K562 (cell line): ENCODE measurements at regions not wholly inside any gene's neighbourhood (a gene's known extent, or its start where the extent isn't known, plus 50 kb on each side); places are given as distances from the start of the nearest gene placed in this dataset.

Source experiments
- ATAC-seq: fragments of 200-7000 bp; cut with Tn5 transposase; 3 replicates; pipeline ENCODE4 v1.9.1; 2020; ENCODE audit warnings: moderate library complexity
- BruUV-seq: library from RNA; stranded (reverse); fragments of 400-500 nt; replicated peaks from 2 replicates; lab custom pipeline; 2021; lab: Mats Ljungman, UMichigan
- CTCF ChIA-PET: fragments of 300-600 bp; formaldehyde crosslinking; extraction: SDS; loops from one replicate; lab custom pipeline; 2021; ENCODE audit warnings: low intra/inter-chr PET ratio; lab: Yijun Ruan, JAX
- POLR2A ChIA-PET: fragments of 300-600, 350-650 bp; sonication (Branson Sonifier 250); formaldehyde crosslinking; extraction: SDS; loops from one replicate; lab custom pipeline; 2021; ENCODE audit warnings: antibody characterized with exemption, inconsistent platforms; lab: Yijun Ruan, JAX
- DNase-seq, 4 experiments: peaks; one replicate each; pipeline versions ENCODE4 v3.0.0 to v3.0.0-alpha.2; 2011 to 2018; ENCODE audit warnings: low spot score in 3 of 4, mixed read lengths in 3 of 4; ENCODE audit errors: extremely low read depth in 1 of 4
- FAIRE-seq: peaks from 2 replicates; lab custom pipeline; 2011; peaks lifted over from hg19 to GRCh38; lab: Jason Lieb, UNC
- H2AFZ ChIP-seq: 2 replicates; pipeline ENCODE4 v1.6.0; 2011; ENCODE audit warnings: low read depth, low read length, control low read depth, inconsistent platforms
- H3K27ac ChIP-seq: fragments of 200-600 bp; 3 replicates; pipeline ENCODE4 v1.8.0; 2011; ENCODE audit warnings: low read depth, mild to moderate bottlenecking, control low read depth, inconsistent platforms, low read length, moderate library complexity, mixed read lengths; ENCODE audit errors: extremely low read depth
- H3K27me3 ChIP-seq, 2 experiments: fragments of 300-600 bp in 1 of 2; 2 replicates in 1 of 2; 3 replicates in 1 of 2; pipeline versions ENCODE4 v1.6.0 to v1.8.0; 2011; ENCODE audit warnings: inconsistent platforms in 2 of 2, low read length in 2 of 2, mild to moderate bottlenecking in 1 of 2, mixed read lengths in 1 of 2, moderate library complexity in 1 of 2; ENCODE audit not compliant: control insufficient read depth in 2 of 2, insufficient read depth in 2 of 2
- H3K36me3 ChIP-seq: fragments of 300-600 bp; 3 replicates; pipeline ENCODE4 v1.8.0; 2011; ENCODE audit warnings: mild to moderate bottlenecking, low read length, inconsistent platforms; ENCODE audit not compliant: control insufficient read depth, insufficient read depth
- H3K4me1 ChIP-seq, 2 experiments: fragments of 200-600 bp in 1 of 2; replicated peaks in 1 of 2; 2 replicates in 1 of 2; 3 replicates in 1 of 2; pipeline versions ENCODE4 v1.5.1 to v1.8.0; 2011; ENCODE audit warnings: inconsistent platforms in 2 of 2, low read length in 2 of 2, mild to moderate bottlenecking in 1 of 2, mixed read lengths in 1 of 2, moderate library complexity in 1 of 2; ENCODE audit not compliant: control insufficient read depth in 2 of 2, insufficient read depth in 2 of 2
- H3K4me2 ChIP-seq: 2 replicates; pipeline ENCODE4 v1.6.1; 2011; ENCODE audit warnings: low read length, control low read depth, inconsistent platforms, mixed read lengths; ENCODE audit not compliant: insufficient read depth
- H3K4me3 ChIP-seq: fragments of 200-600 bp; sonication (generic), shearing (Covaris generic); 2 replicates; pipeline ENCODE4 v1.5.1; 2016; ENCODE audit warnings: control low read depth, inconsistent platforms
- H3K79me2 ChIP-seq: fragments of 200-600 bp; 3 replicates; pipeline ENCODE4 v1.8.0; 2011; ENCODE audit warnings: low read length, inconsistent platforms; ENCODE audit not compliant: control insufficient read depth, insufficient read depth
- H3K9ac ChIP-seq, 2 experiments: 2 replicates each; pipeline versions ENCODE4 v1.6.0 to v1.6.1; 2011; ENCODE audit warnings: low read depth in 2 of 2, low read length in 2 of 2, control low read depth in 1 of 2, inconsistent platforms in 1 of 2, mild to moderate bottlenecking in 1 of 2, mixed read lengths in 1 of 2; ENCODE audit not compliant: insufficient read depth in 1 of 2
- H3K9me1 ChIP-seq: one replicate; pipeline ENCODE4 v1.6.0; 2011; ENCODE audit warnings: inconsistent platforms, mild to moderate bottlenecking, low read length, moderate library complexity; ENCODE audit not compliant: control insufficient read depth, insufficient read depth
- H3K9me3 ChIP-seq: replicated peaks from 2 replicates; pipeline ENCODE4 v1.5.1; 2011; ENCODE audit warnings: low read depth, low read length, inconsistent platforms; ENCODE audit not compliant: control insufficient read depth, insufficient read depth
- H4K20me1 ChIP-seq: replicated peaks from 2 replicates; pipeline ENCODE4 v1.6.1; 2011; ENCODE audit warnings: low read length, inconsistent platforms, mixed read lengths; ENCODE audit not compliant: control insufficient read depth, insufficient read depth
- ARNT ChIP-seq, 2 experiments: fragments of 450-650 bp; IDR thresholded peaks; 2 replicates each; pipeline ENCODE4 v1.6.1; 2016; ENCODE audit warnings: mild to moderate bottlenecking in 1 of 2
- ASH1L ChIP-seq: fragments of 450-650 bp; IDR thresholded peaks from 2 replicates; pipeline ENCODE4 v1.6.1; 2018; ENCODE audit warnings: borderline replicate concordance, mild to moderate bottlenecking, low read depth; ENCODE audit not compliant: partially characterized antibody
- CGGBP1 ChIP-seq: fragments of 250-450 bp; sonication (Bioruptor Pico); IDR thresholded peaks from 2 replicates; pipeline ENCODE4 v1.9.0; 2021; ENCODE audit warnings: mild to moderate bottlenecking
- OTX1 ChIP-seq: fragments of 450-650 bp; formaldehyde crosslinking; IDR thresholded peaks from 2 replicates; pipeline ENCODE4 v1.4.0; 2022; ENCODE audit warnings: mild to moderate bottlenecking
- SREBF1 ChIP-seq: fragments of 150-350 bp; IDR thresholded peaks from 2 replicates; pipeline ENCODE4 v1.6.1; 2014; ENCODE audit warnings: antibody characterized with exemption, low read depth, low read length, borderline replicate concordance
- TAF15 ChIP-seq: fragments of 200-400 bp; formaldehyde crosslinking; IDR thresholded peaks from 2 replicates; pipeline ENCODE4 v1.6.1; 2017; ENCODE audit warnings: mild to moderate bottlenecking, low read depth, low read length, moderate library complexity
- TBP ChIP-seq: optimal IDR thresholded peaks from 2 replicates; pipeline ENCODE3; 2011; ENCODE audit warnings: low read depth, low read length, improper control_type of control experiment
- TSC22D4 ChIP-seq: fragments of 450-650 bp; IDR thresholded peaks from 2 replicates; pipeline ENCODE4 v1.6.1; 2016; ENCODE audit warnings: missing genetic modification characterization, missing biosample characterization, control low read depth
- ZNF384 ChIP-seq: IDR thresholded peaks from 2 replicates; pipeline ENCODE4 v1.6.1; 2012; ENCODE audit warnings: low read depth, low read length, improper control_type of control experiment
- ZNF431 ChIP-seq: sonication (generic); formaldehyde crosslinking; IDR thresholded peaks from 2 replicates; pipeline ENCODE4 v1.8.0; 2022; ENCODE audit warnings: mild to moderate bottlenecking, missing genetic modification reagents
- ZNF561 ChIP-seq: fragments of 450-650 bp; formaldehyde crosslinking; conservative IDR thresholded peaks from 2 replicates; pipeline ENCODE4 v1.4.0; 2020; ENCODE audit warnings: mild to moderate bottlenecking, moderate library complexity
- ZNF644 ChIP-seq: fragments of 200-800 bp; sonication (Bioruptor generic); IDR thresholded peaks from 2 replicates; pipeline ENCODE4 v1.6.1; 2016; ENCODE audit warnings: low read depth, missing genetic modification characterization, missing compliant biosample characterization
- ZNF695 ChIP-seq: fragments of 450-650 bp; formaldehyde crosslinking; IDR thresholded peaks from 2 replicates; pipeline ENCODE4 v1.4.0; 2020; ENCODE audit warnings: mild to moderate bottlenecking, moderate library complexity
- ZNF785 ChIP-seq: fragments of 250-450 bp; sonication (Bioruptor Pico); IDR thresholded peaks from 2 replicates; pipeline ENCODE4 v1.4.0; 2020; ENCODE audit warnings: mild to moderate bottlenecking
- WGBS: fragments of 100-300 bp; shearing (Covaris generic); methylation state at CpG from one replicate; pipeline ENCODE4 v1.1.6; 2016; ENCODE audit warnings: low coverage, mixed read lengths; ENCODE audit not compliant: insufficient coverage; ENCODE audit errors: missing lambda C conversion rate; 5-methylcytosine and 5-hydroxymethylcytosine counted together
- in situ Hi-C: fragments of 300-500 bp; cut with MboI; formaldehyde crosslinking; loops from 4 replicates; pipeline ENCODE4 v1.15.0; 2018; ENCODE audit warnings: inconsistent platforms, mixed read lengths
- intact Hi-C: fragments of 100-400 bp; cut with micrococcal nuclease; formaldehyde crosslinking; loops from 2 replicates; pipeline ENCODE4 v1.14.2; 2022
- TF ChIP-seq, protein P1 (sequence below): fragments of 450-650 bp; formaldehyde crosslinking; IDR thresholded peaks from 2 replicates; pipeline ENCODE4 v1.4.0; 2020; ENCODE audit warnings: mild to moderate bottlenecking, moderate library complexity
- TF ChIP-seq, protein P2 (sequence below): fragments of 250-450 bp; sonication (Bioruptor Pico); IDR thresholded peaks from 2 replicates; pipeline ENCODE4 v1.6.1; 2021; ENCODE audit warnings: mild to moderate bottlenecking

- no peak for TF ChIP-seq ARNT (IDR thresholded peaks at IDR 0.05)
- no peak for TF ChIP-seq CGGBP1
- TF ChIP-seq, all 486 proteins: peak for 0
Observed at GRCh38 chr10:56728349-56728748, 367.3 kb upstream of the ZWINT start (continued).

- ChIA-PET POLR2A (no interaction called here), CTCF (no interaction called here)
- no peak overlapping the region for H3K4me2 ChIP-seq
- no TSS peak for BruUV-seq
- in situ Hi-C loops (no loop called here), intact Hi-C loops (no loop called here)
- no peaks in the 10 kb centered on the region for H4K20me1 ChIP-seq
- H3K79me2 ChIP-seq = no peaks in the 10 kb centered on the region
- H3K4me1 ChIP-seq = no peaks in the 10 kb centered on the region
- DNase-seq (no peak), FAIRE-seq (no peak), ATAC-seq (no peak)
- no peak overlapping the region for H3K9ac ChIP-seq
- 2% methylated on average over 7 of the region's 7 CpGs for WGBS
- no peaks in the 10 kb centered on the region for H3K36me3 ChIP-seq
- H3K9me3 ChIP-seq = no peaks in the 10 kb centered on the region
- TF ChIP-seq ZNF384 (no peak), TBP (no peak), ZNF644 (no peak), ZNF431 (CRISPR knock-in tag) (no peak)
- H3K27ac ChIP-seq = no peak overlapping the region
- no peaks in the 10 kb centered on the region for H3K27me3 ChIP-seq
- H3K9me1 ChIP-seq = no peaks in the 10 kb centered on the region
- no peak overlapping the region for H3K4me3 ChIP-seq
- H2AFZ ChIP-seq = no peak overlapping the region
Observed at GRCh38 chr10:56722912-56723311, 361.9 kb upstream of the ZWINT start.

DNA sequence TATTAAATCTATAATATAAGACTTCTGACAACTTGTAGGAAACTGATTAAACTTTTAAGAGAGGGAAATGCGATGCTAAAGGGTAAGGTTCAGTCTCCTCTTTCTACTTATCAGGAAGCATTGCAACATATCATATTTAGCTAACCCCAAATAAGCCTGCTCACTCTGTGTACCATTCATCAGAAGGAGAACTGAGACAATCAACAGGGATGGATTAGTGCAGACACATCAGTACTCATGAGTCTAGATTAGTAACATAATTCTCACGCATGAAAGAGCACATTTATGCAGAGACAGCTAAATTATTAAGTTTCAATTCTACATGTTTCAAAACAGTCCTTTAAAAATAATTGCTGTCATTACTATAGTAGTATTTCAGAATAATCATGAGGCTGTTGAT is 354.2 kb upstream of the ZWINT start:
- H3K27me3 ChIP-seq = no peaks in the 10 kb centered on the region
- no TSS peak for BruUV-seq
- no peaks in the 10 kb centered on the region for H3K9me3 ChIP-seq
- H3K27ac ChIP-seq = no peak overlapping the region
- H2AFZ ChIP-seq = no peak overlapping the region
- H3K79me2 ChIP-seq = no peaks in the 10 kb centered on the region
- FAIRE-seq (no peak), ATAC-seq (no peak), DNase-seq (no peak)
- POLR2A ChIA-PET = no interaction called here
- H3K36me3 ChIP-seq = no peaks in the 10 kb centered on the region
- CTCF ChIA-PET = no interaction called here
- in situ Hi-C loops = no loop called here
- no peak overlapping the region for H3K4me2 ChIP-seq
- no peak overlapping the region for H3K9ac ChIP-seq
- no peaks in the 10 kb centered on the region for H3K4me1 ChIP-seq
- intact Hi-C loops = no loop called here
- H3K4me3 ChIP-seq = no peak overlapping the region
- WGBS = 0% methylated on average over 2 of the region's 2 CpGs
- H4K20me1 ChIP-seq = no peaks in the 10 kb centered on the region
- H3K9me1 ChIP-seq = no peaks in the 10 kb centered on the region
- TF ChIP-seq OTX1 (no peak), TAF15 (no peak), ASH1L (no peak), SREBF1 (no peak), TSC22D4 (tag) (no peak), ZNF561 (CRISPR knock-in tag) (no peak), ZNF785 (CRISPR knock-in tag) (no peak), ZNF695 (no peak)
- TF ChIP-seq, protein P1, sequence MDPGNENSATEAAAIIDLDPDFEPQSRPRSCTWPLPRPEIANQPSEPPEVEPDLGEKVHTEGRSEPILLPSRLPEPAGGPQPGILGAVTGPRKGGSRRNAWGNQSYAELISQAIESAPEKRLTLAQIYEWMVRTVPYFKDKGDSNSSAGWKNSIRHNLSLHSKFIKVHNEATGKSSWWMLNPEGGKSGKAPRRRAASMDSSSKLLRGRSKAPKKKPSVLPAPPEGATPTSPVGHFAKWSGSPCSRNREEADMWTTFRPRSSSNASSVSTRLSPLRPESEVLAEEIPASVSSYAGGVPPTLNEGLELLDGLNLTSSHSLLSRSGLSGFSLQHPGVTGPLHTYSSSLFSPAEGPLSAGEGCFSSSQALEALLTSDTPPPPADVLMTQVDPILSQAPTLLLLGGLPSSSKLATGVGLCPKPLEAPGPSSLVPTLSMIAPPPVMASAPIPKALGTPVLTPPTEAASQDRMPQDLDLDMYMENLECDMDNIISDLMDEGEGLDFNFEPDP (CRISPR knock-in tag) = no peak
- TF ChIP-seq, protein P2, sequence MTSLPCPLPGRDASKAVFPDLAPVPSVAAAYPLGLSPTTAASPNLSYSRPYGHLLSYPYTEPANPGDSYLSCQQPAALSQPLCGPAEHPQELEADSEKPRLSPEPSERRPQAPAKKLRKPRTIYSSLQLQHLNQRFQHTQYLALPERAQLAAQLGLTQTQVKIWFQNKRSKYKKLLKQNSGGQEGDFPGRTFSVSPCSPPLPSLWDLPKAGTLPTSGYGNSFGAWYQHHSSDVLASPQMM (CRISPR knock-in tag) = no peak
